CD14-positive monocyte (primary cell): ENCODE measurements at regions not wholly inside any gene's neighbourhood (a gene's known extent, or its start where the extent isn't known, plus 50 kb on each side); places are given as distances from the start of the nearest gene placed in this dataset.
A peak's percentile ranks its signal among the peaks of the same experiment; 100 is the strongest.
"Not testable (repeated sequence)": the region's sequence is repeated elsewhere in the genome, so short reads cannot be mapped to it uniquely, and the experiment has no call there.

Experiments used
- DNase-seq, 3 donors: peaks; one replicate each; pipeline ENCODE4 v3.0.0-alpha.2; 2011 to 2022
- H2AFZ ChIP-seq: 2 replicates; pipeline ENCODE4 v1.6.0; 2012; ENCODE audit warnings: mild to moderate bottlenecking, low read depth, low read length, inconsistent platforms; ENCODE audit not compliant: insufficient read depth, poor library complexity, severe bottlenecking
- H3K27ac ChIP-seq, 2 donors: 1 replicate in 1 of 2; 2 replicates in 1 of 2; pipeline ENCODE4 v1.5.1; 2012 to 2013; ENCODE audit warnings: low read length in 2 of 2, control low read depth in 1 of 2, inconsistent platforms in 1 of 2, low read depth in 1 of 2, mild to moderate bottlenecking in 1 of 2
- H3K27me3 ChIP-seq, 2 donors: one replicate each; pipeline versions ENCODE4 v1.6.0 to v1.6.1; 2011 to 2013; ENCODE audit warnings: low read length in 2 of 2; ENCODE audit not compliant: control insufficient read depth in 2 of 2, insufficient read depth in 2 of 2
- H3K36me3 ChIP-seq, 2 donors: replicated peaks in 1 of 2; 1 replicate in 1 of 2; 2 replicates in 1 of 2; pipeline versions ENCODE4 v1.5.1 to v1.6.1; 2012 to 2013; ENCODE audit warnings: low read length in 2 of 2, control low read depth in 1 of 2, inconsistent platforms in 1 of 2, mild to moderate bottlenecking in 1 of 2; ENCODE audit not compliant: insufficient read depth in 2 of 2, control insufficient read depth in 1 of 2
- H3K4me1 ChIP-seq, 2 donors: 1 replicate in 1 of 2; 2 replicates in 1 of 2; pipeline versions ENCODE4 v1.5.1 to v1.6.1; 2012 to 2013; ENCODE audit warnings: low read length in 2 of 2, control low read depth in 1 of 2, inconsistent platforms in 1 of 2, mild to moderate bottlenecking in 1 of 2, moderate library complexity in 1 of 2; ENCODE audit not compliant: insufficient read depth in 2 of 2, control insufficient read depth in 1 of 2
- H3K4me2 ChIP-seq: replicated peaks from 2 replicates; pipeline ENCODE3; 2012; ENCODE audit warnings: low read length, moderate library complexity, mild to moderate bottlenecking; ENCODE audit not compliant: poor library complexity, severe bottlenecking; ENCODE audit errors: extremely low read depth
- H3K4me3 ChIP-seq, 3 experiments: fragments of 200-600 bp in 1 of 3; sonication (generic) in 1 of 3; replicated peaks in 1 of 3; 1 replicate in 2 of 3; 2 replicates in 1 of 3; pipeline ENCODE4 v1.5.1; 2011 to 2013; ENCODE audit warnings: low read length in 3 of 3, mild to moderate bottlenecking in 3 of 3, control low read depth in 2 of 3, low read depth in 2 of 3, inconsistent platforms in 1 of 3, moderate library complexity in 1 of 3
- H3K79me2 ChIP-seq: 2 replicates; pipeline ENCODE4 v1.6.0; 2012; ENCODE audit warnings: mild to moderate bottlenecking, control low read depth, inconsistent platforms, low read length, moderate library complexity; ENCODE audit not compliant: insufficient read depth
- H3K9ac ChIP-seq: 2 replicates; pipeline ENCODE4 v1.6.0; 2017; ENCODE audit warnings: low read length, mild to moderate bottlenecking; ENCODE audit not compliant: insufficient read depth, poor library complexity, severe bottlenecking
- H3K9me3 ChIP-seq, 2 donors: replicated peaks in 1 of 2; 1 replicate in 1 of 2; 2 replicates in 1 of 2; pipeline versions ENCODE4 v1.5.1 to v1.6.1; 2012 to 2013; ENCODE audit warnings: low read length in 2 of 2, control low read depth in 1 of 2; ENCODE audit not compliant: control insufficient read depth in 1 of 2, insufficient read depth in 1 of 2
- H4K20me1 ChIP-seq: 2 replicates; pipeline ENCODE4 v1.6.0; 2012; ENCODE audit warnings: mild to moderate bottlenecking, low read length, control low read depth, moderate library complexity; ENCODE audit not compliant: insufficient read depth
- H3K27ac Mint-ChIP-seq, 7 donors: one replicate each; pipeline ENCODE4 v1.8.0; 2020; ENCODE audit warnings: mild to moderate bottlenecking in 7 of 7, mixed read lengths in 7 of 7, moderate library complexity in 6 of 7, inconsistent platforms in 2 of 7
- H3K27me3 Mint-ChIP-seq, 3 donors: one replicate each; pipeline ENCODE4 v1.8.0; 2021 to 2022; ENCODE audit warnings: low read depth in 3 of 3, mild to moderate bottlenecking in 3 of 3, mixed read lengths in 3 of 3, moderate library complexity in 3 of 3, inconsistent platforms in 1 of 3
- H3K36me3 Mint-ChIP-seq, 2 donors: one replicate each; pipeline ENCODE4 v1.8.0; 2020; ENCODE audit warnings: mixed read lengths in 2 of 2, inconsistent platforms in 1 of 2, mild to moderate bottlenecking in 1 of 2
- H3K4me1 Mint-ChIP-seq: one replicate; pipeline ENCODE4 v1.8.0; 2020; ENCODE audit warnings: mild to moderate bottlenecking, mixed read lengths
- H3K4me3 Mint-ChIP-seq, 2 donors: one replicate each; pipeline ENCODE4 v1.8.0; 2020; ENCODE audit warnings: mild to moderate bottlenecking in 2 of 2, mixed read lengths in 2 of 2, moderate library complexity in 1 of 2
- H3K9me3 Mint-ChIP-seq, 7 donors: one replicate each; pipeline ENCODE4 v1.8.0; 2020 to 2022; ENCODE audit warnings: mixed read lengths in 7 of 7, mild to moderate bottlenecking in 6 of 7, moderate library complexity in 6 of 7, inconsistent platforms in 2 of 7
- whole genome bisulfite sequencing: methylation state at CpG from one replicate; pipeline ENCODE4 v1.1.5; 2013; ENCODE audit warnings: missing lambda C conversion rate; ENCODE audit not compliant: insufficient coverage; 5-methylcytosine and 5-hydroxymethylcytosine counted together
- intact Hi-C, 2 donors: fragments of 100-400 bp; cut with micrococcal nuclease; formaldehyde crosslinking; loops; one replicate each; pipeline versions ENCODE4 v1.15.0 to v1.15.1; 2023

- H3K27ac ChIP-seq, H3K27me3 ChIP-seq, H3K27me3 Mint-ChIP-seq, H3K9ac ChIP-seq, H3K36me3 Mint-ChIP-seq, H3K4me3 Mint-ChIP-seq, H2AFZ ChIP-seq, H4K20me1 ChIP-seq, H3K27ac Mint-ChIP-seq, DNase-seq, H3K4me1 Mint-ChIP-seq, H3K4me1 ChIP-seq, H3K4me2 ChIP-seq, intact Hi-C loops, H3K4me3 ChIP-seq, H3K79me2 ChIP-seq, H3K36me3 ChIP-seq: not testable (repeated sequence)
- 88% methylated on average over 12 of the region's 28 CpGs for WGBS
- H3K9me3 Mint-ChIP-seq = peaks cover 37 to 86% (median 60%) of the 10 kb centered on the region in 7 donors
- peaks cover 37 to 70% of the 10 kb centered on the region in 2 donors for H3K9me3 ChIP-seq
These were observed 104.2 kb upstream of the FOXD4L5 start for GRCh38 chr9:65389216-65389615.

DNA sequence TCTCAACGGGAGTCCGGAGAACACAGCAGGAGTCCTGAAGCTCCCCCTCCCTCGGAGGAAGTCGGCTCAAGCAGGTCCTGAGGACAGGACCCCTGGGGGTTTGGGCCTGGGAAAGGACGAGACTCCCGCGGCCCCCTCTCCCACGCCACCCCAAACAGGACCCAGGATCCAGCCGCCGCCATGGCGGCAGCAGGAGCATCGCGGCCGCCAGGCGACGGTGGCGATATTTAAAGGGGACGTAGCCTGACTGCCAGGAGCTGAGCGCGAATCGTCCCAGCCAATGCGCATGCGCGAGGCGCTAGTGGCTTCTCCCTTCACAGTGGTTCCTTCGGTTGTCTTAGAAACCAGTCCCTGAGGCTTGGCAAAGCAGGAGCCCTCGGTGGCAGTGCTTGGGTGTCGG is 101.7 kb upstream of the FOXD4L5 start:
- peak; percentile 71 to 73 (median 73) for DNase-seq
- H3K36me3 ChIP-seq, H2AFZ ChIP-seq, H3K27ac ChIP-seq, H3K79me2 ChIP-seq, H3K27me3 Mint-ChIP-seq, H3K4me1 Mint-ChIP-seq, H4K20me1 ChIP-seq, intact Hi-C loops, H3K9ac ChIP-seq, H3K36me3 Mint-ChIP-seq, H3K4me2 ChIP-seq, H3K4me1 ChIP-seq, H3K27me3 ChIP-seq: not testable (repeated sequence)
- H3K9me3 ChIP-seq = peaks cover 37 to 77% of the 10 kb centered on the region in 2 donors
- Mint-ChIP-seq H3K27ac (peak overlapping the region in 1 of 7 donors; percentile 46), H3K9me3 (peaks cover 42 to 85% (median 64%) of the 10 kb centered on the region in 7 donors), H3K4me3 (peak overlapping the region; percentile 67 to 75)
- 60% methylated on average over 27 of the region's 28 CpGs for WGBS
- H3K4me3 ChIP-seq = peak overlapping the region in 2 of 3 experiments; percentile 33 to 57

DNA sequence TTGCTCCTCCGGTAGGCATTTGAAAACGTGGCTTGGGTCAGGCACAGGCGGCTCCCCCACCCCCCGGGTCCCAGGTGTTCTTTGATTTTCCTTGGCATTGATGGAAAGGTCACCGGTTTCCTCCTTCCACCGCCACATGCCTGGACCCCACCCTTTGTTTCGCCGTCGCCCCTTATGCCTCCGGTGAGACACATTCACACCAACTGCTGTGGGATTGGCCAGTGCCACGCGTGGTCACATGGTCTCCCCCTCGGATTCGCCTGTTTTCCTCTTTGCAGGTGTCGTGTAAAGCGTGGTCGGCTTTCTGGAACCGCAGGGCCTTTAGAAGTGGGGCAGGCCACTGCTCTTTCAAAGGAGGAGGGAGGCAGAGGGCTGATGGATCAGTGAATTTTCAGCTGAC is 101.2 kb upstream of the FOXD4L5 start:
- H3K36me3 Mint-ChIP-seq, H3K27me3 ChIP-seq, H3K79me2 ChIP-seq, DNase-seq, H3K27me3 Mint-ChIP-seq, H3K27ac Mint-ChIP-seq, H3K4me2 ChIP-seq, H3K4me1 ChIP-seq, H3K4me3 Mint-ChIP-seq, intact Hi-C loops, H2AFZ ChIP-seq, H4K20me1 ChIP-seq, H3K36me3 ChIP-seq, H3K9ac ChIP-seq, H3K27ac ChIP-seq, H3K4me1 Mint-ChIP-seq: not testable (repeated sequence)
- H3K9me3 ChIP-seq = peaks cover 37 to 77% of the 10 kb centered on the region in 2 donors
- H3K9me3 Mint-ChIP-seq = peaks cover 41 to 80% (median 61%) of the 10 kb centered on the region in 7 donors
- H3K4me3 ChIP-seq = peak overlapping the region in 1 of 3 experiments; percentile 25
- WGBS = 55% methylated on average over 10 of the region's 18 CpGs

DNA sequence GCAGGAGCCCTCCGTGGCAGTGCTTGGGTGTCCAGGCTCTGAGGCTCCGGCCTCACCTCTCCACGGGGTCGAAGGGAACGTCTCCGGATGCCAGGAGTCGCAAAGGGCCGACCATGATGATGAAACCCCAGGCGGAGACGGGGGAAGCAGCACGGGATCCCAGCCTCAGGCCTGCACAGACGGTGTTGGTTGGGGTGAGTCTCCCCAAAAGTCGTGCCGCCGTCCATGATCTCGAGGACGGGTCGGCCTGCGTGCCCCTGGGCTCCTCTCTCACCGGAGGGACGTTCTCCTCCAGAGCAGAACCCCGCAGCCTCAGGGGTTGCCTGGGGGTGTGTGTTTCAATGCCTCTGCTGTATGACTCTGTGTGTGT is 100.6 kb upstream of the FOXD4L5 start:
- WGBS = 71% methylated on average over 11 of the region's 22 CpGs
- H3K4me1 Mint-ChIP-seq, H3K27me3 ChIP-seq, H3K9ac ChIP-seq, H3K36me3 Mint-ChIP-seq, H3K36me3 ChIP-seq, intact Hi-C loops, H3K27me3 Mint-ChIP-seq, H3K79me2 ChIP-seq, H3K4me3 Mint-ChIP-seq, H3K4me2 ChIP-seq, DNase-seq, H4K20me1 ChIP-seq, H2AFZ ChIP-seq, H3K27ac ChIP-seq, H3K27ac Mint-ChIP-seq, H3K4me3 ChIP-seq, H3K4me1 ChIP-seq: not testable (repeated sequence)
- peaks cover 36 to 75% (median 56%) of the 10 kb centered on the region in 7 donors for H3K9me3 Mint-ChIP-seq
- H3K9me3 ChIP-seq = peaks cover 36 to 71% of the 10 kb centered on the region in 2 donors
